ENCODE measurements at regions not wholly inside any gene's neighbourhood (a gene's known extent, or its start where the extent isn't known, plus 50 kb on each side); places are given as distances from the start of the nearest gene placed in this dataset.

GRCh38 chrX:928606-929005 lies 283.8 kb downstream of the CRLF2 start:
- no peaks in the 10 kb centered on the region for H3K4me1 ChIP-seq
- H3K27me3 ChIP-seq = no peaks in the 10 kb centered on the region
- no peak for ATAC-seq
- H3K4me3 ChIP-seq = no peak overlapping the region
- no peaks in the 10 kb centered on the region for H3K36me3 ChIP-seq
- H3K9me3 ChIP-seq = peaks cover 0 to 11% (median 0%) of the 10 kb centered on the region in 3 donors
- 42 to 71% methylated on average over 2 to 4 of the region's 4 CpGs for WGBS, 2 donors (ENCODE audit: low coverage in 1 of 2)
- TF ChIP-seq EP300 (IDR thresholded peaks at IDR 0.05) = no peak
- no peak for TF ChIP-seq POLR2A (IDR thresholded peaks at IDR 0.05)
- no peak for TF ChIP-seq POLR2AphosphoS5 (IDR thresholded peaks at IDR 0.05)
- TF ChIP-seq, protein P1, sequence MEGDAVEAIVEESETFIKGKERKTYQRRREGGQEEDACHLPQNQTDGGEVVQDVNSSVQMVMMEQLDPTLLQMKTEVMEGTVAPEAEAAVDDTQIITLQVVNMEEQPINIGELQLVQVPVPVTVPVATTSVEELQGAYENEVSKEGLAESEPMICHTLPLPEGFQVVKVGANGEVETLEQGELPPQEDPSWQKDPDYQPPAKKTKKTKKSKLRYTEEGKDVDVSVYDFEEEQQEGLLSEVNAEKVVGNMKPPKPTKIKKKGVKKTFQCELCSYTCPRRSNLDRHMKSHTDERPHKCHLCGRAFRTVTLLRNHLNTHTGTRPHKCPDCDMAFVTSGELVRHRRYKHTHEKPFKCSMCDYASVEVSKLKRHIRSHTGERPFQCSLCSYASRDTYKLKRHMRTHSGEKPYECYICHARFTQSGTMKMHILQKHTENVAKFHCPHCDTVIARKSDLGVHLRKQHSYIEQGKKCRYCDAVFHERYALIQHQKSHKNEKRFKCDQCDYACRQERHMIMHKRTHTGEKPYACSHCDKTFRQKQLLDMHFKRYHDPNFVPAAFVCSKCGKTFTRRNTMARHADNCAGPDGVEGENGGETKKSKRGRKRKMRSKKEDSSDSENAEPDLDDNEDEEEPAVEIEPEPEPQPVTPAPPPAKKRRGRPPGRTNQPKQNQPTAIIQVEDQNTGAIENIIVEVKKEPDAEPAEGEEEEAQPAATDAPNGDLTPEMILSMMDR (IDR thresholded peaks at IDR 0.05) = no peak
- no peak overlapping the region for H3K27ac ChIP-seq

DNA sequence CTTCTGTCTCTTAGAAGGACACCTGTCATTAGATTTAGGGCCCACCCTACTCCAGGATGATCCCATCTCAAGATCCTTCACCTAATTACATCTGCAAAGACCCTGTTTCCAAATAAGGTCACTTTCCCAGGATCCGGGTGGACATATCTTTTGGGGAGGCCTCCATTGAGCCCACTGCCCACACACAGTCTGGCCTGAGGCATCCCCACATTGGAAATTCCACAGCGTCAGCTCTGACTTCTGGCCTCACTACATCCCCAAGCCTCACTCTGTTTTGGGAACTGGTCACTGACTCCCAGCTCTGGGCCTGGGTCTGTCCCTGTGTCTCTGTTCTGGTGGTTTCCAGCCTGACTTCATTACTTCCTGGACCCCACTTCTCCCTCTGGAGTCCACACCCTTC lies 285.5 kb downstream of the CRLF2 start:
- Histone ChIP-seq H3K36me3 (no peaks in the 10 kb centered on the region), H3K9me3 (peaks cover 0 to 16% (median 0%) of the 10 kb centered on the region in 3 donors), H3K27me3 (peaks cover 4% of the 10 kb centered on the region), H3K4me1 (no peaks in the 10 kb centered on the region), H3K27ac (no peak overlapping the region), H3K4me3 (no peak overlapping the region)
- no peak for ATAC-seq
- 83 to 86% methylated on average over 1 to 2 of the region's 2 CpGs for WGBS, 2 donors (ENCODE audit: low coverage in 1 of 2)
- TF ChIP-seq EP300 (IDR thresholded peaks at IDR 0.05) (no peak), POLR2AphosphoS5 (IDR thresholded peaks at IDR 0.05) (no peak), POLR2A (IDR thresholded peaks at IDR 0.05) (no peak)
- TF ChIP-seq, protein P1 (IDR thresholded peaks at IDR 0.05) = no peak

- Histone ChIP-seq H3K36me3 (no peaks in the 10 kb centered on the region), H3K27me3 (peaks cover 4% of the 10 kb centered on the region), H3K27ac (no peak overlapping the region), H3K9me3 (peaks cover 0 to 16% (median 0%) of the 10 kb centered on the region in 3 donors), H3K4me1 (no peaks in the 10 kb centered on the region), H3K4me3 (no peak overlapping the region)
- TF ChIP-seq POLR2AphosphoS5 (IDR thresholded peaks at IDR 0.05) (no peak), EP300 (IDR thresholded peaks at IDR 0.05) (no peak), POLR2A (IDR thresholded peaks at IDR 0.05) (no peak)
- TF ChIP-seq, protein P1 (IDR thresholded peaks at IDR 0.05) = no peak
- no peak for ATAC-seq
- WGBS, 2 donors (ENCODE audit: low coverage in 1 of 2) = 33 to 84% methylated on average over 1 to 8 of the region's 9 CpGs
These were observed 286.4 kb downstream of the CRLF2 start for GRCh38 chrX:926070-926469.

GRCh38 chrX:925652-926061 lies 286.8 kb downstream of the CRLF2 start:
- ATAC-seq = no peak
- Histone ChIP-seq H3K9me3 (peaks cover 0 to 16% (median 0%) of the 10 kb centered on the region in 3 donors), H3K27ac (no peak overlapping the region), H3K27me3 (peaks cover 4% of the 10 kb centered on the region), H3K36me3 (no peaks in the 10 kb centered on the region), H3K4me3 (no peak overlapping the region), H3K4me1 (no peaks in the 10 kb centered on the region)
- 70 to 77% methylated on average over 2 to 5 of the region's 6 CpGs for WGBS, 2 donors (ENCODE audit: low coverage in 1 of 2)
- TF ChIP-seq EP300 (IDR thresholded peaks at IDR 0.05) (no peak), POLR2AphosphoS5 (IDR thresholded peaks at IDR 0.05) (no peak), POLR2A (IDR thresholded peaks at IDR 0.05) (no peak)
- TF ChIP-seq, protein P1 (IDR thresholded peaks at IDR 0.05) = no peak

DNA sequence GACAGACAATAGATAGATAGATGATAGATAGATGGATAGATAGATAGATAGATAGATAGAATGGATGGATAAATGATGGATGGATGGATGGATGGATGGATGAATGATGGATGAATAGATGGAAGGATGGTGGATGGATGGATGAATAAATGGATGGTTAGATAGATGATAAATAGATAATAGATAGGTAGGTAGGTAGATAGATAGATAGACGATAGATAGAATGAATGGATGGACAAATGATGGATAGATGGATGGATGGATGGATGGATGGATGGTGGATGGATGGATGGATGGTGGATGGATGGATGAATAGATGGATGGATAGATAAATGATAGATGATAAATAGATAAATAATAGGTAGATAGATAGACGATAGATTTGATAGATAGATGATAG lies 287.4 kb downstream of the CRLF2 start:
- TF ChIP-seq EP300 (IDR thresholded peaks at IDR 0.05) (no peak), POLR2AphosphoS5 (IDR thresholded peaks at IDR 0.05) (no peak), POLR2A (IDR thresholded peaks at IDR 0.05) (no peak)
- TF ChIP-seq, protein P1 (IDR thresholded peaks at IDR 0.05) = no peak
- H3K4me1 ChIP-seq = no peaks in the 10 kb centered on the region
- peaks cover 0 to 16% (median 0%) of the 10 kb centered on the region in 3 donors for H3K9me3 ChIP-seq
- H3K27me3 ChIP-seq = peaks cover 4% of the 10 kb centered on the region
- no peak overlapping the region for H3K4me3 ChIP-seq
- ATAC-seq = no peak
- H3K27ac ChIP-seq = no peak overlapping the region
- WGBS, 2 donors (ENCODE audit: low coverage in 1 of 2) = 63 to 83% methylated on average over 2 of the region's 2 CpGs
- H3K36me3 ChIP-seq = no peaks in the 10 kb centered on the region

All from gastroesophageal sphincter (tissue), 4 donors.